ENCODE measurements at regions not wholly inside any gene's neighbourhood (a gene's known extent, or its start where the extent isn't known, plus 50 kb on each side); places are given as distances from the start of the nearest gene placed in this dataset.
A peak's percentile ranks its signal among the peaks of the same experiment; 100 is the strongest.

DNA sequence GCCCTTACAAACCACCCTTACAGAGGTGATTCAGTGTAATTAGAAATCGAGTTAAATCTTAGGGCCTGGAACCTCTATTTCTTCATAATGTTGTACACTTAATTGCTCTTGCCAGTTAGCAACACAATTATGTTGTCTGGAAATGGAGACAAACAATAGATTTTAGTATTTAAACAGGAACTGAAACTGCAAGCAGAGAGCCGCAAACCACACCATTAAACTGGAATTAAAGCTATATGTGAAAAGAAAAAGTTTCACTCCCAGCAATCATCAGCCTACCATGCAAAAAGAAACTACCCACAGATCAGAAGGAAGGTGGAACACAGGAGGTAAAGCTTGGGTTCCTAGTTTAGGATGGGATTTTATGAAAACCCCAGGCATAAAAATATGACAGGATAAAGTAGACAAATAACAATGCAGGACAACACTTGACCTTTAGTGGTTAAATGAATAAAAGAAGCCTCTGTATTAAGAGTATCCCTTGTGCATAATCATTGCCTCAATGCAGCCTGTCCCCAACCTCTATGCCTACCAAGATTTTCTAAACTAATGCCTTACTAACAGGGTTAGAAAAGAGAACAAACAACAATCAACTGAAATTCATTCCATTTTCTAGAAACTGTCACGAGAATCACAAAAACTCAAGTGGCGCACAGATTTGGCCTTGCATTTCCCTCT is 304.3 kb upstream of the ESRRG start (continued):
- TF ChIP-seq, protein P1, sequence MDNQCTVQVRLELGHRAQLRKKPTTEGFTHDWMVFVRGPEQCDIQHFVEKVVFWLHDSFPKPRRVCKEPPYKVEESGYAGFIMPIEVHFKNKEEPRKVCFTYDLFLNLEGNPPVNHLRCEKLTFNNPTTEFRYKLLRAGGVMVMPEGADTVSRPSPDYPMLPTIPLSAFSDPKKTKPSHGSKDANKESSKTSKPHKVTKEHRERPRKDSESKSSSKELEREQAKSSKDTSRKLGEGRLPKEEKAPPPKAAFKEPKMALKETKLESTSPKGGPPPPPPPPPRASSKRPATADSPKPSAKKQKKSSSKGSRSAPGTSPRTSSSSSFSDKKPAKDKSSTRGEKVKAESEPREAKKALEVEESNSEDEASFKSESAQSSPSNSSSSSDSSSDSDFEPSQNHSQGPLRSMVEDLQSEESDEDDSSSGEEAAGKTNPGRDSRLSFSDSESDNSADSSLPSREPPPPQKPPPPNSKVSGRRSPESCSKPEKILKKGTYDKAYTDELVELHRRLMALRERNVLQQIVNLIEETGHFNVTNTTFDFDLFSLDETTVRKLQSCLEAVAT (IDR thresholded peaks at IDR 0.05), result peak; percentile 91
- TF ChIP-seq SIX5 (IDR thresholded peaks at IDR 0.05; ENCODE audit: low read depth, low read length, severe bottlenecking), result no peak
- TF ChIP-seq HDAC6 (IDR thresholded peaks at IDR 0.05; ENCODE audit: unreplicated experiment), result no peak
- peak; percentile 37; the same call in 1 of the 2 replicates for TF ChIP-seq JUNB (IDR thresholded peaks at IDR 0.05)
- TF ChIP-seq NFYB (IDR thresholded peaks at IDR 0.05; ENCODE audit: insufficient read depth, low read depth, low read length), result no peak
- TF ChIP-seq CBX5 (IDR thresholded peaks at IDR 0.05; ENCODE audit: low read depth), result no peak
- peak; percentile 77 for TF ChIP-seq NR2F1 (conservative IDR thresholded peaks at IDR 0.05)
- TF ChIP-seq MTA3 (IDR thresholded peaks at IDR 0.05; ENCODE audit: borderline replicate concordance, low read length), result no peak
- peak; percentile 51; the same call in 1 of the 2 replicates for TF ChIP-seq CHD2 (IDR thresholded peaks at IDR 0.05; ENCODE audit: borderline replicate concordance, low read depth, low read length)
- no peak for TF ChIP-seq SMARCA5 (IDR thresholded peaks at IDR 0.05)
- TF ChIP-seq, protein P2, sequence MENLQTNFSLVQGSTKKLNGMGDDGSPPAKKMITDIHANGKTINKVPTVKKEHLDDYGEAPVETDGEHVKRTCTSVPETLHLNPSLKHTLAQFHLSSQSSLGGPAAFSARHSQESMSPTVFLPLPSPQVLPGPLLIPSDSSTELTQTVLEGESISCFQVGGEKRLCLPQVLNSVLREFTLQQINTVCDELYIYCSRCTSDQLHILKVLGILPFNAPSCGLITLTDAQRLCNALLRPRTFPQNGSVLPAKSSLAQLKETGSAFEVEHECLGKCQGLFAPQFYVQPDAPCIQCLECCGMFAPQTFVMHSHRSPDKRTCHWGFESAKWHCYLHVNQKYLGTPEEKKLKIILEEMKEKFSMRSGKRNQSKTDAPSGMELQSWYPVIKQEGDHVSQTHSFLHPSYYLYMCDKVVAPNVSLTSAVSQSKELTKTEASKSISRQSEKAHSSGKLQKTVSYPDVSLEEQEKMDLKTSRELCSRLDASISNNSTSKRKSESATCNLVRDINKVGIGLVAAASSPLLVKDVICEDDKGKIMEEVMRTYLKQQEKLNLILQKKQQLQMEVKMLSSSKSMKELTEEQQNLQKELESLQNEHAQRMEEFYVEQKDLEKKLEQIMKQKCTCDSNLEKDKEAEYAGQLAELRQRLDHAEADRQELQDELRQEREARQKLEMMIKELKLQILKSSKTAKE (IDR thresholded peaks at IDR 0.05; ENCODE audit: low read depth, poor library complexity, severe bottlenecking), result peak; percentile 81
- TF ChIP-seq GABPA (IDR thresholded peaks at IDR 0.05; ENCODE audit: low read depth), result no peak
- TF ChIP-seq, protein P3, sequence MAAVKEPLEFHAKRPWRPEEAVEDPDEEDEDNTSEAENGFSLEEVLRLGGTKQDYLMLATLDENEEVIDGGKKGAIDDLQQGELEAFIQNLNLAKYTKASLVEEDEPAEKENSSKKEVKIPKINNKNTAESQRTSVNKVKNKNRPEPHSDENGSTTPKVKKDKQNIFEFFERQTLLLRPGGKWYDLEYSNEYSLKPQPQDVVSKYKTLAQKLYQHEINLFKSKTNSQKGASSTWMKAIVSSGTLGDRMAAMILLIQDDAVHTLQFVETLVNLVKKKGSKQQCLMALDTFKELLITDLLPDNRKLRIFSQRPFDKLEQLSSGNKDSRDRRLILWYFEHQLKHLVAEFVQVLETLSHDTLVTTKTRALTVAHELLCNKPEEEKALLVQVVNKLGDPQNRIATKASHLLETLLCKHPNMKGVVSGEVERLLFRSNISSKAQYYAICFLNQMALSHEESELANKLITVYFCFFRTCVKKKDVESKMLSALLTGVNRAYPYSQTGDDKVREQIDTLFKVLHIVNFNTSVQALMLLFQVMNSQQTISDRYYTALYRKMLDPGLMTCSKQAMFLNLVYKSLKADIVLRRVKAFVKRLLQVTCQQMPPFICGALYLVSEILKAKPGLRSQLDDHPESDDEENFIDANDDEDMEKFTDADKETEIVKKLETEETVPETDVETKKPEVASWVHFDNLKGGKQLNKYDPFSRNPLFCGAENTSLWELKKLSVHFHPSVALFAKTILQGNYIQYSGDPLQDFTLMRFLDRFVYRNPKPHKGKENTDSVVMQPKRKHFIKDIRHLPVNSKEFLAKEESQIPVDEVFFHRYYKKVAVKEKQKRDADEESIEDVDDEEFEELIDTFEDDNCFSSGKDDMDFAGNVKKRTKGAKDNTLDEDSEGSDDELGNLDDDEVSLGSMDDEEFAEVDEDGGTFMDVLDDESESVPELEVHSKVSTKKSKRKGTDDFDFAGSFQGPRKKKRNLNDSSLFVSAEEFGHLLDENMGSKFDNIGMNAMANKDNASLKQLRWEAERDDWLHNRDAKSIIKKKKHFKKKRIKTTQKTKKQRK (IDR thresholded peaks at IDR 0.05; ENCODE audit: low read depth, low read length), result no peak
- TF ChIP-seq ZNF384 (IDR thresholded peaks at IDR 0.05; ENCODE audit: borderline replicate concordance, low read depth, low read length), result no peak
- TF ChIP-seq MTA2 (IDR thresholded peaks at IDR 0.05; ENCODE audit: low read depth), result peak; percentile 100
- TF ChIP-seq STAT3 (IDR thresholded peaks at IDR 0.05; ENCODE audit: low read depth, low read length), result no peak; the same call in 1 of the 2 replicates
- no peak for TF ChIP-seq MEF2A (IDR thresholded peaks at IDR 0.05; ENCODE audit: insufficient read depth, low read depth, low read length)
- no peak for TF ChIP-seq NRF1 (conservative IDR thresholded peaks at IDR 0.05; ENCODE audit: low read depth, low read length)
- TF ChIP-seq IKZF1 (conservative IDR thresholded peaks at IDR 0.05), result peak; percentile 79
- TF ChIP-seq, protein P4, sequence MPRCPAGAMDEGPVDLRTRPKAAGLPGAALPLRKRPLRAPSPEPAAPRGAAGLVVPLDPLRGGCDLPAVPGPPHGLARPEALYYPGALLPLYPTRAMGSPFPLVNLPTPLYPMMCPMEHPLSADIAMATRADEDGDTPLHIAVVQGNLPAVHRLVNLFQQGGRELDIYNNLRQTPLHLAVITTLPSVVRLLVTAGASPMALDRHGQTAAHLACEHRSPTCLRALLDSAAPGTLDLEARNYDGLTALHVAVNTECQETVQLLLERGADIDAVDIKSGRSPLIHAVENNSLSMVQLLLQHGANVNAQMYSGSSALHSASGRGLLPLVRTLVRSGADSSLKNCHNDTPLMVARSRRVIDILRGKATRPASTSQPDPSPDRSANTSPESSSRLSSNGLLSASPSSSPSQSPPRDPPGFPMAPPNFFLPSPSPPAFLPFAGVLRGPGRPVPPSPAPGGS (IDR thresholded peaks at IDR 0.05; ENCODE audit: borderline replicate concordance, insufficient read depth, low read depth, low read length, poor library complexity, severe bottlenecking), result no peak
- TF ChIP-seq, protein P5, sequence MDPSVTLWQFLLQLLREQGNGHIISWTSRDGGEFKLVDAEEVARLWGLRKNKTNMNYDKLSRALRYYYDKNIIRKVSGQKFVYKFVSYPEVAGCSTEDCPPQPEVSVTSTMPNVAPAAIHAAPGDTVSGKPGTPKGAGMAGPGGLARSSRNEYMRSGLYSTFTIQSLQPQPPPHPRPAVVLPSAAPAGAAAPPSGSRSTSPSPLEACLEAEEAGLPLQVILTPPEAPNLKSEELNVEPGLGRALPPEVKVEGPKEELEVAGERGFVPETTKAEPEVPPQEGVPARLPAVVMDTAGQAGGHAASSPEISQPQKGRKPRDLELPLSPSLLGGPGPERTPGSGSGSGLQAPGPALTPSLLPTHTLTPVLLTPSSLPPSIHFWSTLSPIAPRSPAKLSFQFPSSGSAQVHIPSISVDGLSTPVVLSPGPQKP (IDR thresholded peaks at IDR 0.05; ENCODE audit: low read depth, low read length), result no peak

Data from GM12878 (cell line).